ENCODE measurements at regions not wholly inside any gene's neighbourhood (a gene's known extent, or its start where the extent isn't known, plus 50 kb on each side); places are given as distances from the start of the nearest gene placed in this dataset.

- no peak for DNase-seq
These were observed 107.7 kb upstream of the LMO4 start for GRCh38 chr1:87220993-87221392.

- peak in 2 of 56 donors; percentile 5 to 40 for DNase-seq
These were observed 104.5 kb upstream of the LMO4 start for GRCh38 chr1:87224201-87224600.

- DNase-seq: no peak
These were observed 103.5 kb upstream of the LMO4 start for GRCh38 chr1:87225171-87225570.

GRCh38 chr1:87226341-87226760 lies 102.3 kb upstream of the LMO4 start:
- peak in 4 of 56 donors; percentile 3 to 44 (median 25) for DNase-seq

GRCh38 chr1:87227651-87228050 lies 101.0 kb upstream of the LMO4 start:
- DNase-seq: no peak

DNA sequence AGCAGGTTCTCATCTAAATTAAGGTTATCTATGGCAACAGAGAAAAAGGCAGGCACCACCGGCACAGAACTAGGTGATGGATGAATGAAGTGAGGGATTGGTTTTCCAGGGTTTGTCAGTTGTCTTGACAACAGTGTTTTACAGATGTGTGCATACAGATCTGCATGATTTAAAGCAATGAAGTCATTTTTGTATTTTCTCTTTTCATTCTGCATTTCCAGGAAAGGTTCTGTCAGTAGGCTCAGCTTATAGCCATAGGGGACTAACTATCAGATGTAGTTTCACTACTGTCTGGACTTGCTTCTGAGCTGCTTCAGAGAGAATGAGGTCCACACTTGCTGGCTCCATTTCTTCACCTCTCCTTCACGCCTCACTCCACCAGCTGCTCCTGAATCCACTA lies 98.2 kb upstream of the LMO4 start:
- DNase-seq: no peak

GRCh38 chr1:87231703-87232367 lies 96.8 kb upstream of the LMO4 start:
- DNase-seq: no peak

DNA sequence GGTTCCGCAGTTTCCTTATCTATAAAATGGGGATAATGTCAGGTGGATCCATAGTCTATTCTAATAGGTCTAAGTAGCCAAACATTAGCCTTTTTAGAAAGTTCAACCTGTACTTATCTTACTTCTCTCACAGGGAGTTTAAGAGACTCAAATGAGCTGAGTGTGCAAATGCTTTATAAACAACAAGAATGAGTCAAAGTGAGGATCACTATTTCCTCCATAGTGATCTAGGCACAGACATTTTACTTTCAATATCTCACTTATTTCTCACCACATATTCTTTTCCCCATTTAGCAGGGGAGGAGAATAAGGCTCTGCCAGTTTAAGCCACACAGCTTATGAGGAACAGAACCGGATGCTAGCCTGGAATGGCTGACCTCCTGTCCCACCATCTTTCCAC lies 92.1 kb upstream of the LMO4 start:
- DNase-seq: no peak

GRCh38 chr1:87239997-87240605 lies 88.6 kb upstream of the LMO4 start:
- DNase-seq: no peak

DNA sequence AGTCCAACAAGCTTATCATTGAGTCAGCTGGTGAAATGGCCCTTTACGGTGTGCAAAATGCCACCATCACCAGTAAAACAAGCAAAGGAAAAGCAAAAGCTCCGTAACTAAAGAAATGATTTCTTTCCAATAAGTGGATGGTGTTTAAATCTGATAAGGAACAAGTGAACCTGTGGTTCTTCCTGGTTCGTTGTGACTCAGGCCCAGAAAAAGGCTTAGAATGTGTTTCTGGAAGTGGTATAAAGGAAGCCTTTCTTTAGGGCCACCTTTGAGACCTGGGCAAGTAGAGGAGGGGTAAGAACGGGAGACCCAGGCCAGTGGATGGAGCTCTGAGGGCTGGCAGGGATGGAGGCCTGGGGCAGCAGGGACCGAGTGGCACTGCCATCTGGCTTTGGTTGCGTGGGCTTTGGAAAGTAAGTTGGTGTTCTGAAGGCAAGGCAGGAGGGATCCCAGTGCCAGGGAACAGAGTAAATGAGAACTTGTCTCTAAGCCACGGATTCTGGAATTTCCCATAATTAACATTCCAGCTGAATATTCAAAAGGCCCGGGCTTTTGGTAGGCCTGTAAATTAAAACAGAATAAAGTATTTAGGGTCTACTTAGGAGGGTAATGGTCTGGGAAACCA lies 87.9 kb upstream of the LMO4 start:
- peak in 24 of 56 donors; percentile 5 to 67 (median 26) for DNase-seq

DNA sequence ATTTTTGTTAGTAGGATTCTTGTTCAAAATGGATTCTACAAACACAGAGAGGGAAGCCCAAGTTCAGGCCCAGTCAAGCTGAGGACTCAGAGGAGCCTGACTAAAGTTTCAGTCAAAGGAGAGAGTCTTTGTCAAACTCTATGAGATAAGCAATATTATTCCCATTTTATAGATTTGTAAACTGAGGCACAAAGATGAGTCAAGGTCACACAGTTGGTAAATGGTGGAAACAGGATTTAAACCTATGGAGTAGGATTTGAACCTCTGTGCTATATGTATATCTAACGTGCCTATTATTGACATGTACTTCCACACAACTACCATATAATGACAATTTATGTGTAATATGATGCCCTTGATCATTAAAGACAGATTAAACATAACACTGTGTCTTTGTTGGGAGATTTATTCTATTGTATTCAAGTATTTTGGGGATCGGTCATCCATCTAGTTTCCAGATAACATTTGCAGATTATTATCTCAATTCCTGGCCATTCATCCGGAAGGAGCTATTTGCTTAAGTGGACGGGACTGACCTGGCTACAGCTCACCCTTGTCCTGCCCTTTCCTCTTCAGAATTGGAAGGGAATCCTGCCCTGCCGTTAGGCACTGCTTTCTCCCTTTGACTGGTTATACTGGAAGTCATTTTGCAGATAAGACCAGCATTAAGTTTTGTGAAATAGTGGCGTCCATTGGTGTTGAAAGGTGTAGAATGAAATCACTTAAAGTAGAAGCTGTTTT lies 86.1 kb upstream of the LMO4 start:
- no peak for DNase-seq

DNA sequence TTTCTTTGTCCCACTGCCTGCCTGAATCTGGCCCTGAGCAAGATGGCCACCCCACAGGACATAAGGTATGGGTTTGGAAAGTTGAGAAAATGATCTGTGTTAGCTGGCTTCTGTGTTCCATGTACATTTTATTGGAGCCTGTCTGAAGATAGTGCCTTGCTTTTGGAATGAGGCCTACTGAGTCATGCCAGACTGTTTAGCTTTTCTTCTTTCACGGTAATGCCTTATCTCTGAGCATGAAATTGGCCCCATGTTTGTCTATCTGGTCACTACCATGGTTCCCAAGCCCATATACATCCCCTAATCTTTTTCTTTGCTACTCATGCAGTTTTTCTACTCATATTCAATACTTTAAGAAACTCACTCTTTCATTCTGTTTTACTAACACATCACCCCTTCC lies 85.1 kb upstream of the LMO4 start:
- DNase-seq: no peak

- no peak for DNase-seq
These were observed 82.2 kb upstream of the LMO4 start for GRCh38 chr1:87246436-87246835.

- no peak for DNase-seq
These were observed 78.9 kb upstream of the LMO4 start for GRCh38 chr1:87249803-87250202.

DNA sequence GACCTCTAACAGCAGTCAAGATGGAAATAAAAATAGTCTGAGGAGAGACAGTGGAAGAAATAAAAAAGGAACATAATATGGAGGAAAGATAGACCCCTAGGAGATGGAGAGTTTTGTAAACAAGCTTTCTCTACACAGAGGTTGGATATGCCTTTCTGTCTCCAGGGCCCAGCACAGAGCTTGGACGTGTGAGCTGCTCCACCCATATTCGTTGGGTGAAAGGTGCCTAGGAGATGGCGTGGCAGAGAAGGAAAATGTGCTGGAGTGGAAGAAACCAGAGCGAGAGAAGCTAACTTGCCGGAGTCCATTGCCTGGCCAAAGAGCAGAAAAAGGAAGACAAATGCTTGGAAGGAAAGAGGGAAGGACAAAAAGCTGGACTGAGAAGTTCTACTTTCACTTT lies 78.3 kb upstream of the LMO4 start:
- DNase-seq: no peak

- DNase-seq: no peak
These were observed 76.3 kb upstream of the LMO4 start for GRCh38 chr1:87252406-87252805.

GRCh38 chr1:87262688-87263087 lies 66.0 kb upstream of the LMO4 start:
- no peak for DNase-seq

DNA sequence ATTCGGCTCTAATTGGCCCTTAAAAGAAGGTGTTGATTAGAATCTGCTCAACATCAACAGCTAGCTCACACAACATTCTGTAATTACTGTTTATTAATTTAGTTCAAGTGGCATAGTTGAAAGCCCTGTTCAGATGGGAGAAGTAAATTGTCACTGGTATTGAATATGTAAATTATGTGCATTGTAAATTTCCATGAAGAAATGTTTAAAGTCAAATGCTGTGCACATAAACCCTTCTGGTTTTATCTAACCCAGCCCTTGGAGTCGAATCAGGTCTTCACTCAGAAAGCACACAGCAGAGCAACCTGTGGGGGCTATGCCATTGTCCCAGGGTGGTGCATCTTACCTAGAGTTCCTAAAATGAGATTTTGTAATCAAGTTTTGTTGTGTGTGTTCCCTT lies 65.4 kb upstream of the LMO4 start:
- DNase-seq: no peak

GRCh38 chr1:87263785-87264184 lies 64.9 kb upstream of the LMO4 start:
- no peak for DNase-seq

DNA sequence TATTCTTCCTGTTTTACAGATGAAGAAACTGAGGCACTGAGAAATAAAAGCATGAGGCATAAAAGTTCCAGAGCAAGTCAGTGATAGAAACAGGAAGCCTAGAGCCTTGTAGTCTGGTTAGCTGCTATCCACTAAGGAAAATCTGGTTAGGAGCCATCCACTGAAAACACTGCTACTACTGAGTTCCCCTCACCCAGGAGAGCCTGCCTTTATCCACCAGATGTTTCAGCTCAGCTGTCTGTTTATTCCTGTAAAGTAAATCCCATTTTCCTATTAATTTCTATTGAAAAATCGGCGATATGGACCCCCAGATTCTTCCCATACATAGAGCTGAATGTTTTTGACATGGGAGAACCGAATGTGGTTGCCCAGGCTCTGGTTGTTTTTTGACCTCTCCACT lies 63.7 kb upstream of the LMO4 start:
- DNase-seq: no peak

DNA sequence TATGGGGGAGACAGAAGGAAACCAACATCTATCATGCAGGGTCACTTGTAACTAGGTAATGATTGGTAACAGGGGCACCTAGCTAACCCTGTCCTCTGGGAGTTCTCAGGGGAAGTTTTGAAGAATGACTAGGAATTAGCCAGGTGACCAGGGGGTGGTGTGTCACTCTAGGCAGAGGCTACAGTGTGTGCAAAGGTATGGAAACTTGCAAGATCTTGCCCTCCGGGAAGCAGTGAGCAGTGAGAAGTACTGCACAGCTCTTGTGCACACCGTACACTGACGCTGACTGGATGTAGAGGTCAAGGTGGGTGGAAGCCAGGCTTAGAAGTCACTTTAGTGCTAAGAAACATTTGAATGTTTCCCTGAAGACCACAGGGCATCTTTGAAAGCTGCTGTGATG lies 62.9 kb upstream of the LMO4 start:
- no peak for DNase-seq

DNA sequence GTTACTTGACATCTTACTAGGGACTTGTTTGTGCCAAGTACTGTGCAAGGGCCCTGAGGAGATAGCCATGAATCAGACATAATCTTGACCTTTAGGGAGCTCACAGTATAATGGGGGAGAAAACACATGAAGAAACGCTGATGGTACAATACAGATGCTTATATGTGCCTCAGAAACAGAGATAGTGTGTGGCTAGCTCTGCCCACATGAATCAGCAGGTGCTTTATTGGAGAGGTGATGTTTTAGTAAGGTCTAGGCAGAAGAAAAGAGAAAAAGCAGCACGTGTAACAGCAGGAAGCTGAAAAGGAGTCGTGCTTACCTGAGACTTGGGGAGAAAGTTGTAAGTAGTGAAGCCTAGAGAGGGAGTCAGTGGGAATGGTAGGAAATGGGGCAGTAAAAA lies 60.6 kb upstream of the LMO4 start:
- DNase-seq: no peak
